ENCODE measurements at regions not wholly inside any gene's neighbourhood (a gene's known extent, or its start where the extent isn't known, plus 50 kb on each side); places are given as distances from the start of the nearest gene placed in this dataset.
"Not testable (repeated sequence)": the region's sequence is repeated elsewhere in the genome, so short reads cannot be mapped to it uniquely, and the experiment has no call there.

DNA sequence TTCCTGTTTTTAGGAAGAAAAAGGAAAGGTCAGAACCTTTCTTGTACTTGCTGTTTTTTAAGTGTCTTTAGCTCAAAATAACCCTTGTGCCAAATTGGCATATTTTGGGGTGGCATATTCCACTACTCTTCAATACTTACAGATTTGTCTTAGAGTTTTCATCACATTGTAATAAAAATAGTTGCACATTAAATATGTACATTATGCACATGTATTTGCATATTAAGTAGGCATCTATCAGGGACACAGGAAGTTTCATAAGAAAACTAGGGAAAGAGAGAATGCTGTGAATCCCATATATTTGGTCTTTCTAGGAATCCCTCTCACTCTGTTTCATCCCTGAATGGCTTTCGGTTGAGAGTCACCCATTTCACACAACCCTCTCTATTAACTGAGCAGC, 139.6 kb downstream of the LARP7 start:
- no peak for DNase-seq

DNA sequence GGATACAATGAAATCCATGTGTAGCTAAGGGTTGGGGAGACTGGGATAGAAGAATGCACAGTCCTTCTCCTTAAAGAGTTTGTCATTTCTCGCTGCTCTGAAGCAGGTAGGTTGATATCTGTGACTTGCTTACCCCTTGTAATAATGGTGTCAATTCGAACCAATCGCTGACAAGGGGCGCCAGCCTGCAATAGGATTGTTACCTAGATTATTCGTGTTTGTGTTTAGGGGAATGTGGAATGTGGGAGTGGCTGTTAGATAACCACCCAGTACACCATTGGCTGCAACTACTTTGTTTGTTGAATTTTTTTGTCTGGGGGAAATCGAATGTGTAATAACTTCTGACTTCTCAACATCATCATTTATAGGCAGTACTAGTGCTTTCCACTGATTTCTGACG, 141.6 kb downstream of the LARP7 start:
- DNase-seq = no peak

DNA sequence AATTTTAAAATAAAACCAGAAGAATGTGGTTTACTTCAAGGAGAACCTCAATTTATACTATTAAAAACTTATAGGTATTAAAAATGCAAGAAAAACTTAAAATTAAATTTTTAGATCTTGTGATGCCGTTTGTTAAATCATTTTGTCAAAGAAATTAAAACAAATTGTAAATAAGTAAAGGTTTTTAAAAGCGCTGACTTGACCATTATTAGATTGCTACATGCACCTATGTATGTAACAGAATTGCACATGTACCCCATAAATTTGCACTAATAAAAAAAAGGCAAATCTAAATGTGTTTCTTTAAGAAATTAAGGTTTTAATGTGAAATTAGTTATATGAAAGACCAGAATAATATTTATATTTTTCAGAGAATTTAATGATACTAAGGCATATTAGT, 156.1 kb downstream of the LARP7 start:
- no peak for DNase-seq

DNA sequence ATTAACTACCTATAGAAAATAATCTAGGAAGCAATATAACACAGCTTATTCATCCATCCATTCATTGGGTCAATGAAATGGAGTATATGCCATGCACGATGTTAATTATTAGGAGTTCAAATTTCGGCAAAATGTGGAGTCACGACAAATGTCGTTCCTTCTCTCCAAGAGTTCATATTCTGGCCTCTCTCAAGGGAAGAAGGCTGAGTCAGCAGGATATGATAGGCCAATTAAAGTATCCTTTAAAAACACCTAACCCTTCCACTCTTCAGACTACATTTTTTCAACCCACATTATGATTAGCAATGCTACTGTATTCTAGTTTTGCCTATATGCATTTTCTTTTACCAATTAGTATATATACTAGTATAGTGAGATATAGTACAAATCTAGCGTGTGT, 163.1 kb downstream of the LARP7 start:
- no peak for DNase-seq

DNA sequence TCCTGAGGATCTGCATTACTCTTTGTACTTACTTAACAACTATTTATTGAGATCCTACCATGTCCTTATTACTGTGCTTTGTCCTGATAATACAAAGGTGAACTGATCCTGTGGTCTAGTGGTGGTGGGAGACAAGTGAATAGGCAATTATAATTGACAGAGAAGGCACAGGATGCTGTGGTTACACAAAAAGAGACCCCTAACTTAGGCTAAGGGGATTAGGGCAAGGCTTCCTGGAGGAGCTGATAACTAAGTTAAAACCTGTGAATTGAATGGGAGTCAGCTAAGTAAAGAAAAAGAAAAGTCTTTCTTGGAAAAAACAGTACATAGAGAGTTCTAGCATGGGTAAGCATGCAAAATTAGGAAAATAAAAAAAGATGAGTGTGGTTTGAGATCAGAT, 164.4 kb downstream of the LARP7 start:
- no peak for DNase-seq

DNA sequence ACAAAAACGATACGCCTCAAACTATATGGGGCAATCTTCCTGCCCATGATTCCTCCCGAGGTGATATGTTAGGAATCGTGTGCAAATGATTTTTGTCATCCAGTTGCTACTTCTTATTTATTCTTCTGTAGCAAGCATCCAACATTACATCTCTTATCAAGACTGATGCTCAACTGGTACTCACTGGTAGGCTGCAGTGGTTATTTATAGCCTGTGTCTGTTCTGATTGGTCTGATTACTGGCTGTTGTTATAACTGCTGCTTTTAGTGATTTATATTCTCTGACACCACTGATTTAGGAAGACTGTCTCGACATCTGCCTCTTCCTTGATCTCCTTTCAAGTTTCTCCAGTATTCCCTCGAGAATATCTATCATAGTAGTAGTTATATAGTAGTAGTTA, 165.8 kb downstream of the LARP7 start:
- no peak for DNase-seq

DNA sequence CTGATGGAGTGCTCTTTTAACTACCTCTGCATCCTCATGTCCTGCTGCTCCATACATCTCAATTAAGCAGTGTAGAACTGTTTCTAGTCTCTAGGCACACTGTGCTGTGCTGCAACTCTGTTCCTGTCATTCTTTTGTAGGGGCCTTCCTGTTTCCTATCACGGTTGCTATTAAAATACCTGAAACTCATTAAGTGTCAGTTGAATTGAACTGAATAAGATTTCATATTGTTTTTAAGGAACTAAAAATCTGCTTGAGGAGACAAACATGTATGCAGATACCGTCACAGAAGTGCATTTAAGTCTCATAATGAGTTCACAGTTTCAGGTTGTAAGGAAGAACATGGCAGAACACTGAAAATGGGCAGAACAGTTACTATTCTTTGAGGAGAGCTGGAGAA, 170.1 kb downstream of the LARP7 start:
- no peak for DNase-seq

DNA sequence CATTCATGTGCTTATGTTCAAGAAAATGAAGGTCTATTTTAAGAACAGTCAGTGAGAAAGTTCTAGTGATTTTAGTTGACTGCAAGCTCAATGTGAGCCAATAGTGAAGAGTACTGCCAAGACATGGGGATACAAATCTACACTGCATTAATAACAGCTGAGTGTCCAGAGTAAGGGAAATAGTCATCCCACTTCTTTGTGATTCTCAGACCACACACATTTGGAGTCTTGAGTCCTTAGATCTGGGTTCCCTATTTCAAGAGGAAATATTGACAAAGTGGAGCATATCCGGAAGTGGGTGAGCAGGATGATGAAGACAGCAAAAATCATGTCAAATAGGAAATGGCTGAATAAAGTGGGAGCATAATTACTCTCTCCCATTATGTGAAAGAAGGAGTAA, 171.1 kb downstream of the LARP7 start:
- DNase-seq = no peak

DNA sequence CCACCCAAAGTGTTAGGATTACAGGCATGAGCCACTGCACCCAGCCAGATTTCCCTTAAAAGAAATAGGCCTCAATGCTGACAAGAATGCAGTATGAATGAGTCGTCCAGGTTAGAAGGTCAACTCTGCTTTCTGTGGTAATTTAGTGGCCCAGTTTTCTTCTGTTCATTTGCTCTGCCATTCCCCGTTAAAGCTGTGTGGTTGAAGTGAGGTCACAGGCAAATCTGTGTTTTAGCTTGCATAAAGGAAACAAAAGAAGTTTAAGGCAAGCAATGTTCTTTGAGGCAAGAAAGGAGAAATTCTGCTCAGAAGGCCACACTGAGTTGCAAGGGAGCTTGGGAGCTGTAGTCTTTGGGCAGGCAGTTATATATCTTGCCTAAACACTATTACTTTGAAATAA, 176.8 kb downstream of the LARP7 start:
- DNase-seq = no peak

DNA sequence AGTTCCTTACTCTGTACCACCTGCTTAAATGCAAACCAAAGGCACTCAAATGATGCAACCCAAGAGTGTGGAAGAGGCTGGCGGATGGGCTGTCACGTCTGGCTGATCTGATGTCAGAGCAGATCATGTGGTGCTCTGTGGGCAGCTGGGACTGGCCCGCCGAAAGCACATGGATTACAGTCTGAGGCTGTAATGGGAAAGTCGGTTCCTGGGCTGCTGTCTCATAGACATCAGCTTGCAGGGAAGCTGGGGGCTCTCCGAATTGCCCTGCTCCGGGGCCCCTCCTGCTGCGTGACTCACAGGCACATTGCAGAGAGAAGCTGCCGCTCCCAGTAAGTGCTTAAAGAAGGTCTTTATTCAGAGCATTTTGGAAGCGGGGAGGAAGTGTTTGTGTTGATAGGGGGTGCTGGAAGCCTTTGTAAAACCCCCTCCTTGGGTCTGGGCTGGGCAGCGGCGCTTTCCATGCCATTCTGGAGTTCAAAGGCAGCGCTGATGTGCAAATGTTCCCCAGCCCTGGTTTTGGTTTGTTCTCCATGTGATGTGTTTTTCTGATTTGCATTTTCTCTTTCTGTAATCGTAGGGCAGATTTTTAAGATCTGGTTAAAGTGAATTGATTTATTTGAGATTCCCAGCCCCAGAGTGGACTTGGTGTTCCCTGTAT, 181.1 kb downstream of the LARP7 start:
- peak; percentile 42 to 58 for DNase-seq

DNA sequence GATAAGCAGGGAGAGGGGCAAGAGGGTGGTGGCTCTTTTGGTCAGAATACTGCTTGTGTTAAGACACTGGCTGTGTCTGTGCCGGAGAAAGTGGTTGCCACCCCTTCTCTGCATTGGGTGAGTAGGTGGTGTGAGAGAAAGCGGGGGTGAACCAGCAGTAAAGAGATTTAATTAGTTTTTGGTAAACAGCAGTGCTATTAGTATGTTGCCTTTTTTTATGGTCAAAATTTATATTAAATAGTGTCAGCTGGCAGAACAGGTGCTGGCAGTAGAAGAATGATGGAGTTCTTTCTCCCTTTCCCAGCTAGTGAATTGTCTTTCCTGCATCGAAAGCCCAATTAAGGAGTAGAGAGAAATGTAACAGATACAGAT, 181.6 kb downstream of the LARP7 start:
- peak in 1 of 2 experiments; percentile 7 for DNase-seq

DNA sequence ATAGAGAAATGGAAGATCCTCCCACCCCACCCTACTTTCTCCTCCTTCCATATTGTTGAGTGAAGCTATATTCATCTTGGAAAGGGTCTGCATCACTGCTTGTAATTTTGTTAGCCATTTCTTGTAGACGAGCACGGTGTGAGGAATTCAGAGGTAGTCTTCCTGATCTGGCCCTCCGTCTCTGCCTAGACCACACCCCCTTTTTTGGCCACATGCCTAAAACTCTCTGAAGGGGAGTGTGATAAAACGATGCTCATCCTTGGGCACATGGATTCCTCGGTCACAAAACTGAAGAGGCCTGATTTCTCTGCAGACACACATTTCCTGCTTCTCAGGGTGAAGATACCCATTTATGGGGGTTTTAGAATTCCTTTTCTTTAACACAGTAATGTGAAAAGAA, 182.8 kb downstream of the LARP7 start:
- no peak for DNase-seq

DNA sequence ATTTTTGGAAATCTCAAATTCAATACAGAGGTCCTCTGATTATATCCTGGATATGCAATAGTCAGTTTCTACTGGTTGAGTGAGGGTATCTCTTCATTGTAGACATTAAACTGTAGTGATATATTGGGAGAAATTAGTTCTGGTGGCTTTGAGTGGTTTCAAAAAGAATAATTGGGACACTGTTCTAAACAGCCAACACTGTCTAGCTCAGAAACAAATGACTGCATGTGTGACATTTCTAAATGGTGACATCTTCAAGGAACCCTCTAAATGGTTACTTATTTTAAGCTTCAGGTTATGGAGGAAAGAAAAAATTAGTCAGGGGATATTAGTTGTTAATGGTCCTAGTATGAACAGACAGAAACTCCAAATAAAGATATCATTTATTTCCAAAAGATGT, 186.2 kb downstream of the LARP7 start:
- no peak for DNase-seq

DNA sequence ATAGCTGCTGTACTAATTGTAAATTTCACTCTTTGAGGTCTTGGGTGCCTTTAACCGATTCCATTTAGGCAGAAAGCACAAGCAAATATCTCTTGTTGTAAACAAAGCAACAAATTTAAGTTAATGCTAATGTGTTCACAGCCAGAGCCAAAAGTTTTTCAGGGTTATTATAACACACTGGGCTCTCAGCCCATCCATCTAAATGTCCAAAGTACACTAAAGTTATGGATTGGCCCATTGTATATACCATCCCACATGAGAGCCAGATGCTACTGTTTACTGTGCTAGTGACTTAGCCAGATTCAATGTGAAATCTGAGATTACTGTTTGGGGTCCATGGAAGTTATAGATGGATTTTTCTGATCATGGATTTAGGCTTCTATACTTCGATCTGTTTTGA, 186.7 kb downstream of the LARP7 start:
- DNase-seq = no peak

DNA sequence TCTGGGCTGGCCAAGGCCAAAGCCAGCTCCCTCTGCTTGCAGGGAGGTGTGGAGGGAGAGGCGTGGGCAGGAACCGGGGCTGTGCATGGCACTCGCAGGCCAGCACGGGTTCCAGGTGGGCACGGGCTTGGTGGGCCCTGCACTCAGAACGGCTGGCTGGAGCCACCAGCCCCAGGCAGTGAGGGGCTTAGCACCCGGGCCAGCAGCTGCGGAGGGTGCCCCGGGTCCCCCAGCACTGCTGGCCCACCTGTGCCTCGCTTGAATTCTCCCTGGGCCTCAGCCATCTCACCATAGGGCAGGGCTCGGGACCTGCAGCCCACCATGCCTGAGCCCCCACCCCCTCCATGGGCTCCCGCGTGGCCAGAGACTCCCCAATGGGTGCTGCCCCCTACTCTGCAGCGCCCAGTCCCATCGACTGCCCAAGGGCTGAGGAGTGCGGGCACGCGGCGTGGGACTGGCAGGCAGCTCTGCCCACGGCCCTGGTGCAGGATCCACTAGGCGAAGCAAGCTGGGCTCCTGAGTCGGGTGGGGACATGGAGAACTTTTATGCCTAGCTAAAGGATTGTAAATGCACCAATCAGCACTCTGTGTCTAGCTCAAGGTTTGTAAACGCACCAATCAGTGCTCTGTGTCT, 193.9 kb downstream of the LARP7 start:
- no peak for DNase-seq

DNA sequence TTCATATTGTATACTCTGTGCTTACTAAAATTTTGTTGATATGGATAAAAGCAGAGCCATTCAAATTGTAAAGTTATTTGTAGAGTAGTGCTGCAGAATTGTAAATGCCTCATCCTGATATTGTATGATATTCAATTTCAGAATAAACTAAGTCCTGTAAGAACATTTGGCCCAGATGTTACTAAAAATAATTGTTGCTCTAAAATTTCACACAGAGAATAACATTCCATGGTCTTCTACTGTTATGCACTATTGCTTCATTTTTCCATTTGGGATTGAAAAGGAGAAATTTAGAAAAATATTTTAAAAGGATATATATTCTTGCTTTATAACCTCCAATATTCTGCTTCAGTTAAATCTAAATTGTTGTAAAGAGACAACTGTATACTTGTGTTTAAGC, 195.6 kb downstream of the LARP7 start:
- no peak for DNase-seq

DNA sequence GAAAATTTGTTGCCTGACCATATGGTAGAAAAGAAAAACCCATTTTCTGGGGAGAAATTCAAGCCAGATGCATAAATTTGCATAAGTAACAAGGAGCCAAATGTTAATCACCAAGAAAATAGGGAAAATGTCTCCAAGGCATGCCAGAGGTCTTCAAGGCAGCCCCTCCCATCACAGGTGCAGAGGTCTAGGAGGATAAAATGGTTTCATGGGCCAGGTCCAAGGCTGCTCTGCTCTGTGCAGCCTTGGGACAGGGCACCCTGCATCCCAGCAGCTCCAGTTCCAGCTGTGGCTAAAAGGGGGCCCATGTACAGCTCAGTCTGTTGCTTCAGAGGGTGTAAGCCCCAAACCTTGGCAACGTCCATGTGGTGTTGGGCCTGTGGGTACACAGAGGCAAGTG, 200.0 kb downstream of the LARP7 start:
- no peak for DNase-seq

DNA sequence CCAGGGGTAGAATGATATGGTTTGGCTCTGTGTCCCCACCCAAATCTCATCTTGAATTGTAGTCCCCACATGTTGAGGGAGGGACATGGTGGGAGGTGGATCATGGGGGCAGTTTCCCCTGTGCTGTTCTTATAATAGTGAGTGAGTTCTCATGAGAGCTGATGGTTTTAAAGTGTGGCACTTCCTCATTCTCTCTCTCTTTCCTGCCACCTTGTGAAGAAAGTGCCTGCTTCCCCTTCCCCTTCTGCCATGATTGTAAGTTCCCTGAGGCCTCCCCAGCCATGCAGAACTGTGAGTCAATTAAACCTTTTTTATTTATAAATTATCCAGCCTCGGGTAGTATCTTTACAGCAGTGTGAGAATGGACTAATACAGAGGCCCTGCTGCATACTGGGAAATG, 201.1 kb downstream of the LARP7 start:
- not testable (repeated sequence) for DNase-seq

DNA sequence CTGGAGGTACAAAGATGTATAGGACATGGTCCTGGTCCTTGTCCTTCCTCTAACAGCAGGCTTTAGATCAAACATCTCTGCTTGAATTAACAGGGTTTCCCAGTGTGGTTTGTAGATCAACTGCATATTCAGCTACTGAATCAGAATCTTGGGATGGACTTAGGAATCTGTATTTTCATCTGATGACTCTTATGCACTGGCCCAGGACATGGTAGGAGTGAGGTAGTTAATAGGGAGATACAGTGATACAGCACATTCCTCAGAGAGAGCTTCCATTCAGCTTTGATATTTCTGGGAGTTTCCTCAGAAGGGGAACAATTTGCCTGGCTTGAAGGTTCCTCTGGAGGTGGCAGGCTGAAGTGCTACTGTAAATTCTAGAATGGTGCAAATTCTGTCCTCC, 203.1 kb downstream of the LARP7 start:
- DNase-seq = no peak

DNA sequence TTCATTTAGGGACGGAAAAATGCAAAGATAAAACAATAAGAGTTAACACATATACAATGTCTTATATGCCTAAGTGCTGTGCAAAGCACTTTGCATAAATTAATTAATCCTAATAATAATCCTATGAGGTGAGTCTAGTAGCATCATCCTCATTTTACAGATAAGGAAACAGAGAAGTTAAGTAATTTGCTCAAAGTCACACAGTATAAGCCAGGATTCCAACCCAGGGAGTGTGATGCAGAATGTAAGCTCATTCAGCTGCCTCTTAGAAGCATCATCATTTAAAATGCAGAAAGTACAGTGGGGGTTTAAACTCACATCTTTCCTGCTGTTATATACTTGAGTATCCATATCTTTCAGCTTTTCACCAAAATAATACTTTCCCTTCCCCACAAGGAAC, 203.7 kb downstream of the LARP7 start:
- DNase-seq = no peak

DNA sequence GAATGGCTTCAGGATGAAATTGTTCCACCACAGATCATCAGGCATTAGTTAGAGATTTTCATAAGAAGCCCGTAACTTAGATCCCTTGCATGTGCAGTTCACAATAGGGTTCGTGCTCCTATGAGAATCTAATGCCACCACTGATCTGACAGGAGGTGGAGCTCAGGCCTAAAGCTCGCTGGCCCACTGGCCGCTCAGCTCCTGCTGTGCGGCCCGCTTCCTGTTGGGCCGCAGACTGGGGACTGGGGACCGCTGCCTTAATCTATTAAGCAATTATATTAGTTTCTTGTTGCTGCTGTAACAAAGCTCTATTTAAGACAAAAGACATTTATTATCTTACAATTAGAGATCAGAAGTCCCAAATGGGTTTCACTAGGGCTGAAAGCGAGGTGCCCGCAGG, 205.6 kb downstream of the LARP7 start:
- no peak for DNase-seq

DNA sequence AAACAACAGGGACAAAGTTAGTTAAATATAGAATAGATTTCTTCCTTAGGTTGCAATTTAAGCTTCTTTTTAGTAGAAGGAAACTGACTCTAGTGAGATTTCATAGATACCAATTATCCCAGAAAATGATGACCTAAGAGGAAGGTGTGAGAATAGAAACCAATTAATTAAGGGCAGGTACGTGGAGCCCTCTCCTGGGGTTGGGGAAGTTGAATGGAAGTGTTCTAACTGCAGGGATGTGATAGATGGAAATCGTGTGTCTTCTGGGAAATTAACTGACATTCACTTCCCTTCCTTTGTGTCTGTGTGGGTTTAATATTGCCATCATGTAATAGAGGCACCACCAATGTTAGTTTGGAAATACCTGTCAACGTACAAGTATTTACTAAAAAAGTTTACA, 204.1 kb upstream of the ANK2 start:
- no peak for DNase-seq

DNA sequence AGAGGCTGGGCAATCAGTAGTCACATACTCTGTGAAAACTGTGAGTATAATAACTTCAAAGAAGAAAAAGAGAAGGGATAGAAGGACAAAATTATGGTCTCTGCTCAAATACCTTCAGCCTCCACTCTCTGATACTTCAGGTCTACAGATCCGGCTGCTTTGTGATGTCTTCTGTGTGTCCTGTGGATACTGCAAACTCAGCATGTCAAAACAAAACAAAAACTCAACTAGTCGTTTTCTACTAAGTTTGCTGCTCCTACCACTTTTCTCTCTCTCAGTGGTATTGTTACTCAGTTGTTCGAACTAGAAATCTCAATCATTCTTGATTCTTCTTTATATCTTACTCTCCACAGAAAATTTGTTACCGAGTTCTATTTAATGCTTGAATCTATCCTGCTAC, 202.4 kb upstream of the ANK2 start:
- DNase-seq = no peak

DNA sequence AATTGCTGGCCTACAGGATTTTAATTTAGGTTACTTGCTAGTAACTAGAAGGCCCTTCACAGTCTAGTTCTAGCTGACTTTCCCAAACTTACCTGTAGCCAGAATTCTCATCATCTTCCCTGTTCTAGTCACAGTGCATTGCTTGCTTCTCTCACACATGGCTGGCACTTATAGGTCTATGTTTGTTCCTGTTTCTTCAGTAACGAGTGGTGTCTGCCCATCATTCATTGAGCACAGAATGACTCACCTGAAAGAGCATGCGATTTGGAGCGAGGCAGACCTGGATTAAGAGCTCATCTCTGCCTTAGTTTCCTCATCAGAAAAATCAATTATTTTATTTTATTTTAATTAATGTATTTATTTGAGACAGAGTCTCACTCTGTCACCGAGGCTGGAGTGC, 201.7 kb upstream of the ANK2 start:
- no peak for DNase-seq

DNA sequence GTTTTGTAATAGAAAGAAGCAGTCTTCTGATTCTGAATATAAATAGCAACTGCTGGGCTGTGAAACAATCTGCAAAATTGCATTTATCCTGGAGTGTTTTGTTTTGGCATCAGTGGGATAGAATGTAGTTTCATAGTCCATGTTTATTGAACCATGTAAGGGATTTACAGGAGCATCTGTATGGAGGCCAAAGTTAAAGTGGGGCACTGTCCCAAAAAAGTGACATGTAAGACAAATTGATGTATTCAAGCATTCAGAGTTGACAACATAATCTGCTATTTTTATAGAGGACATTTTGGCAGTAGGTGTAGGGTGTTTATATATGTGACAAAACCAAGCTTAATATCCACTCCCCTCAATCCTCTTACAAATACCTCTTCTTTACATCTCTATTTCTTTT, 200.5 kb upstream of the ANK2 start:
- no peak for DNase-seq
